Gastrocnemius medialis (tissue), 4 donors: ENCODE measurements at regions not wholly inside any gene's neighbourhood (a gene's known extent, or its start where the extent isn't known, plus 50 kb on each side); places are given as distances from the start of the nearest gene placed in this dataset.

Experiments
- ATAC-seq, 2 donors: fragments of 150-250 bp; one replicate each; pipeline ENCODE4 v1.9.1; 2016
- DNase-seq, 2 donors: peaks; one replicate each; pipeline ENCODE4 v3.0.0-alpha.2; 2019
- H3K27ac ChIP-seq, 4 donors: fragments of 200-600 bp; sonication (generic); 1 replicate in 1 of 4; 2 replicates in 3 of 4; pipeline ENCODE4 v1.5.1; 2016 to 2018; ENCODE audit warnings: mild to moderate bottlenecking in 2 of 4, moderate library complexity in 1 of 4
- H3K27me3 ChIP-seq, 3 donors: fragments of 200-600 bp; sonication (generic) in 2 of 3; 1 replicate in 1 of 3; 2 replicates in 2 of 3; pipeline versions ENCODE4 v1.5.1 to v1.6.0; 2016 to 2019; ENCODE audit warnings: mild to moderate bottlenecking in 1 of 3, moderate library complexity in 1 of 3
- H3K36me3 ChIP-seq, 2 donors: fragments of 200-600 bp; sonication (generic) in 1 of 2; one replicate each; pipeline ENCODE4 v1.5.1; 2017 to 2018
- H3K4me1 ChIP-seq, 2 donors: fragments of 200-600 bp; sonication (generic) in 1 of 2; one replicate each; pipeline ENCODE4 v1.5.1; 2016 to 2017; ENCODE audit warnings: mild to moderate bottlenecking in 2 of 2
- H3K4me3 ChIP-seq, 4 donors: fragments of 200-600 bp; sonication (generic) in 3 of 4; 1 replicate in 1 of 4; 2 replicates in 3 of 4; pipeline ENCODE4 v1.5.1; 2016 to 2019; ENCODE audit warnings: mild to moderate bottlenecking in 2 of 4
- H3K9me3 ChIP-seq, 3 donors: fragments of 200-600 bp; sonication (generic) in 2 of 3; 1 replicate in 1 of 3; 2 replicates in 2 of 3; pipeline ENCODE4 v1.5.1; 2016 to 2019
- CTCF ChIP-seq, 5 experiments: fragments of 450-650 bp in 3 of 5; fragments of 200-600 bp in 2 of 5; sonication (generic) in 2 of 5; IDR thresholded peaks in 4 of 5; conservative IDR thresholded peaks in 1 of 5; 1 replicate in 4 of 5; 2 replicates in 1 of 5; pipeline ENCODE4 v1.5.1; 2016 to 2019; ENCODE audit warnings: antibody characterized with exemption in 5 of 5, mild to moderate bottlenecking in 3 of 5, moderate library complexity in 3 of 5
- POLR2A ChIP-seq, 2 donors: fragments of 450-650 bp; IDR thresholded peaks; one replicate each; pipeline ENCODE4 v1.6.1; 2017; ENCODE audit warnings: antibody characterized with exemption in 2 of 2, mild to moderate bottlenecking in 2 of 2, moderate library complexity in 2 of 2
- in situ Hi-C, 4 donors: fragments of 200-750 bp; cut with MboI; loops; one replicate each; pipeline versions ENCODE4 v1.15.0 to v1.8.0; 2017; ENCODE audit warnings: low sequenced_read_pairs in 4 of 4
- intact Hi-C: fragments of 100-400 bp; cut with DNase I; formaldehyde crosslinking; loops from one replicate; pipeline ENCODE4 v1.15.1; 2023; ENCODE audit warnings: low total_unique reads

GRCh38 chr6:132100388-132100990 lies 149.3 kb upstream of the CCN2 start:
- ATAC-seq (no peak), DNase-seq (no peak)
- TF ChIP-seq CTCF (IDR thresholded peaks at IDR 0.05 in 4 of 5, conservative IDR thresholded peaks at IDR 0.05 in 1 of 5) (no peak), POLR2A (IDR thresholded peaks at IDR 0.05) (no peak)
- Histone ChIP-seq H3K9me3 (no peaks in the 10 kb centered on the region), H3K27ac (no peak overlapping the region), H3K27me3 (no peaks in the 10 kb centered on the region), H3K4me1 (peaks cover 0 to 6% of the 10 kb centered on the region in 2 donors), H3K36me3 (no peaks in the 10 kb centered on the region), H3K4me3 (no peak overlapping the region)
- intact Hi-C loops (no loop called here), in situ Hi-C loops (no loop called here)

DNA sequence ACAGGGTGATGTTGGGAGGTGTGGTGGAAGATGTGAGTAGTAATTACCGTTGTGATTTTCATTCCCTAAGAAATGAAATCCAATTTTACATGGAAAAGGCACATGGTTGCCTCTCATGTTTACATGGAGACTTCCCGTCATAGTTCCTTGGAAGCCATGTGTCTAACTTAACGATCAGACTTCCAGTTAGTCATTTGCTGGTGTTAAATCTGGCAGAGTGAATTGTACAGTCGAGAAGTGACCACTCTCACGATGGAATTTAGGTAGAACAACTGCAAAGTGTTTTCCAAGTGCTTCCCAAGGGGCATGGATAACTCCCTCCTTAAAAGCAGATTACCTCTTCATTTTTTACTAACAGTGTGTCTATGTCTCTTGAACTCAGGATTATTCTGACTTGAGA lies 145.8 kb upstream of the CCN2 start:
- in situ Hi-C loops, result no loop called here
- Histone ChIP-seq H3K27ac (no peak overlapping the region), H3K9me3 (peaks cover 0 to 2% (median 0%) of the 10 kb centered on the region in 3 donors), H3K27me3 (no peaks in the 10 kb centered on the region), H3K36me3 (no peaks in the 10 kb centered on the region), H3K4me1 (peaks cover 0 to 6% of the 10 kb centered on the region in 2 donors), H3K4me3 (no peak overlapping the region)
- no peak for ATAC-seq
- DNase-seq, result no peak
- TF ChIP-seq CTCF (IDR thresholded peaks at IDR 0.05 in 4 of 5, conservative IDR thresholded peaks at IDR 0.05 in 1 of 5), result no peak
- TF ChIP-seq POLR2A (IDR thresholded peaks at IDR 0.05), result no peak
- intact Hi-C loops, result no loop called here

DNA sequence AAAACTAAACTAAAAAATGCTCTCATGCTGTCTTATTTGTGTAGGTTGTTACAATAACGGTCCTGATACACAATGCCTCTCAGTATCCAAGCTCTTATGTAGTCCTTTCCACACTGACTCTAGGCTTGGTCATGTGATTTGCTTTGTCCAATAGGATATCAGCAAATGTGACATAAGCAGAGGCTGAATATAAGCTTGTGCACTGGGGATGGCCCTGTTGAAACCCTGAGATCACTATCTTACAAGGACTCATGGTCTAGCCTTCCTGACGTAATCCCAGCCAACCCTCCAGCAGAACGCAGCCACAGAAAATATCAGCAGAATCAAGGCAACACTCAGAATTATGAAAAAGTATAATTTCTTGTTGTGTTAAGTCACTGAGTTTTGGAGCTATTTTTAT lies 145.1 kb upstream of the CCN2 start:
- DNase-seq, result no peak
- Histone ChIP-seq H3K4me1 (peaks cover 0 to 6% of the 10 kb centered on the region in 2 donors), H3K36me3 (no peaks in the 10 kb centered on the region), H3K4me3 (no peak overlapping the region), H3K27me3 (no peaks in the 10 kb centered on the region), H3K9me3 (peaks cover 0 to 4% (median 0%) of the 10 kb centered on the region in 3 donors), H3K27ac (no peak overlapping the region)
- intact Hi-C loops, result no loop called here
- TF ChIP-seq POLR2A (IDR thresholded peaks at IDR 0.05) (no peak), CTCF (IDR thresholded peaks at IDR 0.05 in 4 of 5, conservative IDR thresholded peaks at IDR 0.05 in 1 of 5) (no peak)
- in situ Hi-C loops, result no loop called here
- ATAC-seq, result no peak

DNA sequence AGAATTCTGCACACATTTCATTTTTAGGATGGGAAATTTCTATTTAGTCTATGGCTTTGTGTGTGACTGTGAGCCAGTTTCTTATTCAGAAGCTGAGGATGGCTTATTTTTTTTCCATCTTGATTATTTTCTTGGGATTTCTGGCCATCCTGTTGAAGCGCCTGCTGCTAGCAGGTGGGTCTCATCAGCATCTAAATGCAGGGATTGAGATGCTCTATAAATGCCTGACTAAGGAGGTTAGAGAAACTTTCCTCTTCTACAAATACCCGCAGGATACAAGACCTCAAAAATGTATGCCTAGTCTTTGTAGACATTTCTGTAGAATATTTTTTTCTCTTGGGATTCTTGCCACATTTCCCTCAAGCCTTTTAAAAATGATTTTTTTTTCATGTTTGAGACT lies 138.0 kb upstream of the CCN2 start:
- H3K36me3 ChIP-seq, result no peaks in the 10 kb centered on the region
- H3K9me3 ChIP-seq, result peaks cover 0 to 10% (median 0%) of the 10 kb centered on the region in 3 donors
- no peak overlapping the region for H3K27ac ChIP-seq
- no peaks in the 10 kb centered on the region for H3K4me1 ChIP-seq
- no peaks in the 10 kb centered on the region for H3K27me3 ChIP-seq
- in situ Hi-C loops (no loop called here), intact Hi-C loops (no loop called here)
- ATAC-seq (no peak), DNase-seq (no peak)
- no peak overlapping the region for H3K4me3 ChIP-seq
- no peak for TF ChIP-seq POLR2A (IDR thresholded peaks at IDR 0.05)
- no peak for TF ChIP-seq CTCF (IDR thresholded peaks at IDR 0.05 in 4 of 5, conservative IDR thresholded peaks at IDR 0.05 in 1 of 5)

- intact Hi-C loops (no loop called here), in situ Hi-C loops (no loop called here)
- DNase-seq (no peak), ATAC-seq (no peak)
- no peaks in the 10 kb centered on the region for H3K36me3 ChIP-seq
- H3K27ac ChIP-seq, result no peak overlapping the region
- H3K9me3 ChIP-seq, result peaks cover 0 to 10% (median 0%) of the 10 kb centered on the region in 3 donors
- no peaks in the 10 kb centered on the region for H3K4me1 ChIP-seq
- H3K27me3 ChIP-seq, result no peaks in the 10 kb centered on the region
- TF ChIP-seq CTCF (IDR thresholded peaks at IDR 0.05 in 4 of 5, conservative IDR thresholded peaks at IDR 0.05 in 1 of 5) (no peak), POLR2A (IDR thresholded peaks at IDR 0.05) (no peak)
- H3K4me3 ChIP-seq, result no peak overlapping the region
Observed at GRCh38 chr6:132088150-132088549, 137.0 kb upstream of the CCN2 start.
